Mesodermal cell (in vitro differentiated cells): ENCODE measurements at regions not wholly inside any gene's neighbourhood (a gene's known extent, or its start where the extent isn't known, plus 50 kb on each side); places are given as distances from the start of the nearest gene placed in this dataset.

ENCODE experiments used
- H3K27ac ChIP-seq: 2 replicates; pipeline ENCODE4 v1.7.0; 2013; ENCODE audit warnings: mild to moderate bottlenecking, low read depth, low read length, moderate library complexity; ENCODE audit not compliant: severe bottlenecking
- H3K36me3 ChIP-seq: 2 replicates; pipeline ENCODE4 v1.7.1; 2013; ENCODE audit warnings: mild to moderate bottlenecking, low read length, moderate library complexity; ENCODE audit not compliant: control insufficient read depth, insufficient read depth
- H3K4me1 ChIP-seq: one replicate; pipeline ENCODE4 v1.7.1; 2013; ENCODE audit warnings: mild to moderate bottlenecking, low read length; ENCODE audit not compliant: insufficient read depth, control insufficient read depth, poor library complexity, severe bottlenecking
- H3K4me3 ChIP-seq: 2 replicates; pipeline ENCODE4 v1.7.0; 2013; ENCODE audit warnings: low read length, control low read depth, mild to moderate bottlenecking; ENCODE audit not compliant: insufficient read depth, poor library complexity, severe bottlenecking; ENCODE audit errors: extremely low read depth
- H3K9me3 ChIP-seq: 2 replicates; pipeline ENCODE4 v1.7.1; 2013; ENCODE audit warnings: mild to moderate bottlenecking, low read length, moderate library complexity; ENCODE audit not compliant: control insufficient read depth
- WGBS, 2 experiments: methylation state at CpG; one replicate each; pipeline ENCODE4 v1.1.5; 2013; ENCODE audit warnings: missing lambda C conversion rate in 2 of 2; ENCODE audit not compliant: insufficient coverage in 2 of 2; 5-methylcytosine and 5-hydroxymethylcytosine counted together

- peak overlapping the region; percentile 39 for H3K27ac ChIP-seq
- no CpG with 5 or more reads among the region's 1 CpG for WGBS, 2 experiments
- H3K36me3 ChIP-seq, result no peaks in the 10 kb centered on the region
- no peaks in the 10 kb centered on the region for H3K9me3 ChIP-seq
- no peak overlapping the region for H3K4me3 ChIP-seq
- H3K4me1 ChIP-seq, result peaks cover 18% of the 10 kb centered on the region
Measured at GRCh38 chr11:128407962-128408361, 179.4 kb downstream of the ETS1 start.

DNA sequence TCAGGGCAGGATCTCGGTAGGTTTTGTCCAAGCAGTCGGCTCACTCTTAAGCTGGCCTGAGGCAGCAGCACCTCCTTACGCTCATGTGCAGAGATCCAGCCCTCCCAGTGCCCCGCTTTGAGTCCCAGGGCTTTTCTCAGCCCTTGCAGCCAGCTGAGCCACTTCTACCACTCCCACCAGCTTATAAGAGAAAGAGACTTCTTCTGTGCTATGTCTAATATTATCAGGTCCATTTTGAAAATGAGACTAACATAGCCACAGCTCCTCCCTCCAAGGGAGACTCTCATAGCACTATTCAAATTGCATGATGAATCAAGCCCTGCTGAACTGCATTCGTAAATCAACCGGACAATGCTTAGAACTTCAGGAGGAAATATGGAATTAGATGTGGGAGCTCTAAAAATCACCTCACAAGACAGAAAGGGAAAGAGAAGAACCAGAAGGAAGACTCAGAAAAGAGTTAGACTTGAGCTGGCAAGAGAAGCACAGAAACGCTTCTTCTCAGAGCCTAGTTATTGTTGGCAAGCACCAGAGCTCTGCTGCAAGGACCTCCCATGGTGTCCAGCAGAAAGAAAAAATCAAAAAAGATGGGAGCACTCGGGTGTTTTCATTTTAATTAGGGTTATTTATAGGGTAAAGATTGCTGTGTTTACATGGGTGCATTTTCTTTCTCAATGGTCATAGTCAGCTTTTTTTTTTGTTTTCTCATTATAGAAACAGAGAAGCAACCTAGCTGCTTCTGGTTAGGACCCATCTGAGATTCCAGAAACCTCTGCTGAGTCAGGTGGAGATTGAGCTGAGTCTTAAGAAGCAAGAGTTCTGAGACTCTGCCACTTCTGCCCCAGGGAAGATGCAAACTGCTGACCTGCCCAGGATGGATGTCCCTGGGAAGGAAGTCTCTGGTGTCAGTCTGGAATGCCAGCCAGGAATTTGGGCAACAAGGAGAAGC, 181.4 kb downstream of the ETS1 start:
- WGBS, 2 experiments, result 77 to 95% methylated on average over 2 to 5 of the region's 8 CpGs
- Histone ChIP-seq H3K36me3 (no peaks in the 10 kb centered on the region), H3K27ac (no peak overlapping the region), H3K4me1 (peaks cover 14% of the 10 kb centered on the region), H3K4me3 (no peak overlapping the region), H3K9me3 (no peaks in the 10 kb centered on the region)

DNA sequence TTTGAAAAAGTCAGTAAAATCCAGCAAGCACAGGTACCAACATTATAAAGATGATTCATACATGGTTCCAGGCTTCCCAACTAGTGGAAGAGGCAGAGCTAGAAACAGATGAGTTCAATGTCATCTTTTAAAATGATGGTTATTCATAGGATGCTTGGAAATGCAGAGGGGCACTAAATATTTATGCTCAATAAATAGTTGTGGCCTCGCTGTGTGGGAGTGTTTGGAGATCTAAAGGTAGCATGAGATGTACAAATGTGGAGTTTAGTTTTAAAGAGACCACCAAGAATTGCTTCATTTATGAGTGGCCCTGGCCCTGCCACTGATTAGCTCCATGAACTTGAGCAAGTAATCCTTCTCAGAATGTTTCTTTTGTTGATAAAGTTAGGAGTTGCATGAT, 182.2 kb downstream of the ETS1 start:
- no peaks in the 10 kb centered on the region for H3K36me3 ChIP-seq
- H3K4me3 ChIP-seq, result no peak overlapping the region
- H3K4me1 ChIP-seq, result peaks cover 14% of the 10 kb centered on the region
- H3K9me3 ChIP-seq, result no peaks in the 10 kb centered on the region
- 100% methylated on average over 1 of the region's 1 CpG for WGBS, 2 experiments
- no peak overlapping the region for H3K27ac ChIP-seq

GRCh38 chr11:128404437-128404836, 182.9 kb downstream of the ETS1 start:
- Histone ChIP-seq H3K36me3 (no peaks in the 10 kb centered on the region), H3K4me1 (peaks cover 14% of the 10 kb centered on the region), H3K27ac (no peak overlapping the region), H3K4me3 (no peak overlapping the region), H3K9me3 (no peaks in the 10 kb centered on the region)
- WGBS, 2 experiments, result 100% methylated on average over 1 of the region's 1 CpG

DNA sequence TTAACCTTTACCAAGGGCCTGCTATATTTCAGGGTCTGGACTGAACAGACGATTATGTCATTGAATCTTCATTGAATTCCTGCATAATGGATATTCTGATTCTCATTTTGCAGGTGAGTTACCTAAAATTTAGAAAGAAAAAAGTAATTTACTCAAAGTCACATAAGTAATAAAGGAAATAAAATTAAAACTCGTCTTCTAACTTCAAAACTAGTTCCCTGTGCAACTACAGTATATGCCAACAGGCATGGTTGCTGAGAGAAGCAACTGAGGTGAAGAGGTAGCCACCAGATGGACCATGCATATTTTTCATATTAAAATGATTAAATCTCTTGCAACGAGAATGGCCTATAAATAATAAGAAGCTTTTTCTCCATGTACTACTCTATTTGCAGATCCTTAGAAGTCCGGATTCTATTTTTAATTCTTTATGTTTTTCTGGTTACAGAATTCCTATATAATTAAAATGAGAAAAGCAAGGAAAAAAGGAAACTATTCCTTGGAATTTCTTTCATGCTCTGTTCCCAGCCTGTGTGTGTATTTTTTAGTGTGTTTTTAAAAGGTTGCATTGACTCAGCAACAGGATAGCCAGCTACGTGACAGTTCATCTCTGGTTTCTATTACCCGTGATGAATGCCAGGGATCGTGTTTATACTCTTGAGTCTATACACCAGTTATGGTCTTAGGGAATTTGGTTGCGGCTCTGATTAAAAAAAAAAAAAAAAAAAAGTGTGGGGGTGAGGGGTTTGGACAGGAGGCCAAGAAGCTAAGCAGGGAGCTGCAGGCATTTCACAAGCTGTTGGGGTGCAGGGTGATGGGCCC, 186.8 kb downstream of the ETS1 start:
- 71 to 100% methylated on average over 1 to 2 of the region's 8 CpGs for WGBS, 2 experiments
- peak overlapping the region; percentile 60 for H3K27ac ChIP-seq
- H3K4me1 ChIP-seq, result no peaks in the 10 kb centered on the region
- H3K9me3 ChIP-seq, result no peaks in the 10 kb centered on the region
- no peak overlapping the region for H3K4me3 ChIP-seq
- no peaks in the 10 kb centered on the region for H3K36me3 ChIP-seq

- 100% methylated on average over 2 of the region's 7 CpGs; no CpG with 5 or more reads in 1 of the 2 experiments for WGBS, 2 experiments
- Histone ChIP-seq H3K9me3 (no peaks in the 10 kb centered on the region), H3K4me3 (no peak overlapping the region), H3K4me1 (no peaks in the 10 kb centered on the region), H3K36me3 (no peaks in the 10 kb centered on the region), H3K27ac (peak overlapping the region; percentile 70)
Measured at GRCh38 chr11:128399251-128400121, 187.9 kb downstream of the ETS1 start.

- Histone ChIP-seq H3K4me3 (no peak overlapping the region), H3K36me3 (no peaks in the 10 kb centered on the region), H3K9me3 (no peaks in the 10 kb centered on the region), H3K27ac (no peak overlapping the region), H3K4me1 (no peaks in the 10 kb centered on the region)
- WGBS, 2 experiments, result 100% methylated on average over 1 of the region's 2 CpGs; no CpG with 5 or more reads in 1 of the 2 experiments
Measured at GRCh38 chr11:128398517-128399250, 188.7 kb downstream of the ETS1 start.

GRCh38 chr11:128397362-128397761, 190.0 kb downstream of the ETS1 start:
- WGBS, 2 experiments, result no CpG with 5 or more reads among the region's 3 CpGs
- no peaks in the 10 kb centered on the region for H3K36me3 ChIP-seq
- no peaks in the 10 kb centered on the region for H3K9me3 ChIP-seq
- H3K27ac ChIP-seq, result no peak overlapping the region
- no peak overlapping the region for H3K4me3 ChIP-seq
- no peaks in the 10 kb centered on the region for H3K4me1 ChIP-seq

DNA sequence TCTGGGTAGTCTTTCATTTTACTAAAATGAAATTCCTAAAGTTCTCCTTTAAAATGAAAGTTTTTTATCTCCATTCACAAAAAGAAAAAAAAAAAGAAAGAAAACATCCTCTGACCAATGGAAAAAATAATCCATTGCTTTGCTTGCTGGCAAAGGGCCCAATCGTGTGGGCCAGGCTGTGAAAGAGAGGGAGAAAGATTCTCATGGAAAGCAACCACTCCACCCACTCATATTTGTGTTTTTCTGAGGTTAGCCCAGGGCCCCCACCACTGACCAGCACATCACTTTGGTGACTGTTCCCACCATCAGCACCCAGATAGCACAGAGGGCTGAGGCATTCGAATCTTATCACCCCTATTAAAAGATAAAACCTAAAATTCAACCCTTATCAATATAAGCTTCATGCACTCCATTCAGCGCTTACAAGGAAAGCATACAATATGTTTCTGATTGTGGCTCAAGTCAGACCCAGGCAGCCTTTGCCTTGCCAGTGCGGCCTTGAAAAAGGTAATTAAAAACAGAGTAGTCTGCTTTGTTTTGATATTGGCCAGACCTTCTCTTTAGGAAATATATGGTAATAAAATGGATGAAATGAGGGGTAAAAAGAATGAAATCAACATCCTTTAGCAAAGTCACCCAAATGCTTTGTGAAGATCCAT, 192.8 kb downstream of the ETS1 start:
- Histone ChIP-seq H3K36me3 (no peaks in the 10 kb centered on the region), H3K27ac (no peak overlapping the region), H3K4me3 (no peak overlapping the region), H3K4me1 (peaks cover 7% of the 10 kb centered on the region), H3K9me3 (no peaks in the 10 kb centered on the region)
- WGBS, 2 experiments, result 90 to 100% methylated on average over 2 to 3 of the region's 4 CpGs
